ENCODE measurements at regions not wholly inside any gene's neighbourhood (a gene's known extent, or its start where the extent isn't known, plus 50 kb on each side); places are given as distances from the start of the nearest gene placed in this dataset.
A peak's percentile ranks its signal among the peaks of the same experiment; 100 is the strongest.
"Not testable (repeated sequence)": the region's sequence is repeated elsewhere in the genome, so short reads cannot be mapped to it uniquely, and the experiment has no call there.

DNA sequence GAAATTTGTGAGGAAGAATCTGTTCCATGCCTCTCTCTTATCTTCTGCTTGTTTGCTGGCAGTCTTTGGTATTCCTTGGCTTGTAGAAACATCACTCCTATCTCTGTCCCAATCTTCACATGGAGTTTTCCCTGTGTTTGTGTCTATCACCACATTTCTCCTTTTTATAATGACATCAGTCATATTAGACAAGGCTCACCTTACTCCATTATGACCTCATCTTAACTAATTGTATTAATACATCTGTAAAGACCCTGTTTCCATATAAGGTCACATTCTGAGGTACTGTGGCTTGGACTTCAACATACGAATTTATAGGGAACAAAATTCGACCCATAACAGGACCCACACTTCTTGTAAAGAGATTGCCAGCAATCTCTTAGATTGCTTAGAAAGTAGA is 72.3 kb upstream of the POGK start:
- TF ChIP-seq, protein P1, sequence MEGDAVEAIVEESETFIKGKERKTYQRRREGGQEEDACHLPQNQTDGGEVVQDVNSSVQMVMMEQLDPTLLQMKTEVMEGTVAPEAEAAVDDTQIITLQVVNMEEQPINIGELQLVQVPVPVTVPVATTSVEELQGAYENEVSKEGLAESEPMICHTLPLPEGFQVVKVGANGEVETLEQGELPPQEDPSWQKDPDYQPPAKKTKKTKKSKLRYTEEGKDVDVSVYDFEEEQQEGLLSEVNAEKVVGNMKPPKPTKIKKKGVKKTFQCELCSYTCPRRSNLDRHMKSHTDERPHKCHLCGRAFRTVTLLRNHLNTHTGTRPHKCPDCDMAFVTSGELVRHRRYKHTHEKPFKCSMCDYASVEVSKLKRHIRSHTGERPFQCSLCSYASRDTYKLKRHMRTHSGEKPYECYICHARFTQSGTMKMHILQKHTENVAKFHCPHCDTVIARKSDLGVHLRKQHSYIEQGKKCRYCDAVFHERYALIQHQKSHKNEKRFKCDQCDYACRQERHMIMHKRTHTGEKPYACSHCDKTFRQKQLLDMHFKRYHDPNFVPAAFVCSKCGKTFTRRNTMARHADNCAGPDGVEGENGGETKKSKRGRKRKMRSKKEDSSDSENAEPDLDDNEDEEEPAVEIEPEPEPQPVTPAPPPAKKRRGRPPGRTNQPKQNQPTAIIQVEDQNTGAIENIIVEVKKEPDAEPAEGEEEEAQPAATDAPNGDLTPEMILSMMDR (IDR thresholded peaks at IDR 0.05; ENCODE audit: low read depth, low read length, missing control alignments): no peak
- DNase-seq (ENCODE audit: low read depth): no peak
- no peak overlapping the region for H3K4me3 ChIP-seq (ENCODE audit: low read depth, low read length)

DNA sequence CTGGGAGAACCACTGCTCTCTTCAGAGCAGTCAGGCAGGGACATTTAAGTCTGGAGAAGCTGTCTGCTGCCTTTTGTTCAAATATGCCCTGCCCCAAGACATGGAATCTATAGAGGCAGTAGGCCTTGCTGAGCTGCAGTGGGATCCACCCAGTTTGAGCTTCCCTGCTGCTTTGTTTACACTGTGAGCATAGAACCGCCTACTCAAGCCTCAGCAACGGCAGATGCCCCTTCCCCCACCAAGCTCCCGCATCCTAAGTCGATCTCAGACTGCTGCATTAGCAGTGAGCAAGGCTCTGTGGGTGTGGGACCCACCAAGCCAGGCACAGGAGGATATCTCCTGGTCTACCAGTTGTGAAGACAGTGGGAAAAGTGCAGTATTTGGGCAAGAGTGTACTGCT is 54.6 kb upstream of the POGK start:
- H3K4me3 ChIP-seq (ENCODE audit: low read depth, low read length); DNase-seq (ENCODE audit: low read depth): not testable (repeated sequence)

DNA sequence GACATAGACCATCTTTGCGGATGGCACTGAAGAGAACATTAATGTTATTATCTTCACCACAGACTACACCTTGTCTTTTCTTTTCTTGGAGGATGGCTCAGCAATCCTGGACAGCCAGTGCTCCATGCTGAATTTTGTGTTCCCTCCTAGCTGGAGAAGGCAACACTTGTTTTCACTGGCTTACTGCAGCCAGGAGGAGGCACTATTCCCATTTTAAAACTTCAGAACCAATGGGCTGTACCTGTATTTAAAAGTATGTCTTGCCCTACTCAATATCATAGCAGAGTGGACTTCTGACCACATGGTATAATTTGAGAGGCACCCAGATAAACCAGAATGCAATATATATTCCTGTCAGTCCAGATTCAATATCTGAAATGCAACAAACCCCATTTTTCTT is 53.3 kb upstream of the POGK start:
- no peak overlapping the region for H3K4me3 ChIP-seq (ENCODE audit: low read depth, low read length)
- TF ChIP-seq, protein P1 (IDR thresholded peaks at IDR 0.05; ENCODE audit: low read depth, low read length, missing control alignments): peak; percentile 16
- DNase-seq (ENCODE audit: low read depth): no peak

DNA sequence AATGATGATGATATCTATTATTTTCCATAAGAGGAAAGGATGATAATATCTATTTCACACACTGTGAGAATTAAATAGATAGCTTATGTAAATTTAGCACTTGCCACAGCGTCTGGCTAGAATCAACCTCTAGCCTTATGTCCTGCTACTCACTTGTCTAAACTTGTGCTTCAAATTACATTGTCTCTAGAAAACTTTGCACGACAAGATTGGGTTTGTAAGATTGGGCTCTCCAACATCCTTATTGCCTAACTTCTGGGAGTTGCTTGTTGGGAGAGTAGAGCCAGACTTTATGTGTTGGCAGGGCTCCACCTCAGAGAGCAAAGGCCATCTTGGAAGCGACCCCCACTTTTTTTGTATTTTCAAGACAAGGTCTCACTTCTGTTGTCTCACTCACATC is 50.0 kb upstream of the POGK start:
- TF ChIP-seq, protein P1 (IDR thresholded peaks at IDR 0.05; ENCODE audit: low read depth, low read length, missing control alignments): no peak
- no peak overlapping the region for H3K4me3 ChIP-seq (ENCODE audit: low read depth, low read length)
- no peak for DNase-seq (ENCODE audit: low read depth)

All from GM12864 (cell line).